AG10803 (cell line): ENCODE measurements at regions not wholly inside any gene's neighbourhood (a gene's known extent, or its start where the extent isn't known, plus 50 kb on each side); places are given as distances from the start of the nearest gene placed in this dataset.

ENCODE experiments used
- DNase-seq: peaks from one replicate; pipeline ENCODE4 v3.0.0; 2010; ENCODE audit warnings: low read depth
- H3K4me3 ChIP-seq: 2 replicates; pipeline ENCODE4 v1.5.1; 2011; ENCODE audit warnings: mild to moderate bottlenecking, low read length, control low read depth
- CTCF ChIP-seq: conservative IDR thresholded peaks from 2 replicates; pipeline ENCODE4 v1.5.1; 2011; ENCODE audit warnings: mild to moderate bottlenecking, low read length, control low read depth, inconsistent platforms

GRCh38 chr14:53613404-53614253, 343.0 kb downstream of the BMP4 start:
- no peak for TF ChIP-seq CTCF
- H3K4me3 ChIP-seq: no peak overlapping the region
- no peak for DNase-seq

GRCh38 chr14:53610947-53611346, 345.7 kb downstream of the BMP4 start:
- no peak for DNase-seq
- peak; percentile 13; the same call in 1 of the 2 replicates for TF ChIP-seq CTCF
- no peak overlapping the region for H3K4me3 ChIP-seq

DNA sequence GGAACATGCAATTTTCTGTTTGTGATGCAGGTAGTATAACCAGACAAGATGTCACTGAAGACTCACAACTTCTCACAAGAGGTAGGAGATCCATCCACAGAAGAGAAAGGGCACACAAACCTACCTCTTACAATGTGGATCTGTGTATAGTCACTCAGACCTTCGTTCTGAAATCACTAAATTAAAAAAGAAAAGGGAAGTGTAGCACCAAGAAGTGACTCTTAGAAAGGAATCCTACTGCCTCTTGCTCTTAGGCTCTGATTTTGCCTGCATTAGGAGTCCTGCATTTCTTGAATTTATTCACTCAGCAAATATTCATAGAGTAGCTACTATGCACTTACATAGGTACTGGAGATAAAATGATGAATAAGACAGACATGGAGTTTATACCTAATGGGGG, 347.6 kb downstream of the BMP4 start:
- no peak overlapping the region for H3K4me3 ChIP-seq
- TF ChIP-seq CTCF: no peak
- no peak for DNase-seq

DNA sequence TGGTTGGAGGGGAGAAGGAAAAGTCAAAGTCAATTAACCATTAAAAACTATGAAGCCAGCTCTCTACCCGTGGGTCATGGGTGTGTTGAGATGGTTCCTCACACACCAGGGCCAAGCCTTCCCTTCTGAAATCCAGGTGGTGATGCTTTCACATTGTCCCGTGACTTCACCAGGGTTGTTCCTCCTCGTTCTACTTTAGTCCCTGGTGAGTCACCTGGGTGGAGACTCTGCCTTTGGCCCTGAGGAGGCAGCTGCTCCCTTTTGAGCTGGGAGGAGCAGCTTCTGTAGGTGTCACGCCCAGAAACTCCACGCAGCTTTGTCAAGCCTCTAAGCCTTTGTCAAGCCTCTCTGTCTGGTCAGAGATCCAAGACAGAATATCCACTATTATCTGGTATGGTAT, 348.3 kb downstream of the BMP4 start:
- no peak for DNase-seq
- TF ChIP-seq CTCF: no peak
- H3K4me3 ChIP-seq: no peak overlapping the region

- DNase-seq: no peak
- H3K4me3 ChIP-seq: no peak overlapping the region
- TF ChIP-seq CTCF: no peak
Measured at GRCh38 chr14:53606203-53606602, 350.4 kb downstream of the BMP4 start.

DNA sequence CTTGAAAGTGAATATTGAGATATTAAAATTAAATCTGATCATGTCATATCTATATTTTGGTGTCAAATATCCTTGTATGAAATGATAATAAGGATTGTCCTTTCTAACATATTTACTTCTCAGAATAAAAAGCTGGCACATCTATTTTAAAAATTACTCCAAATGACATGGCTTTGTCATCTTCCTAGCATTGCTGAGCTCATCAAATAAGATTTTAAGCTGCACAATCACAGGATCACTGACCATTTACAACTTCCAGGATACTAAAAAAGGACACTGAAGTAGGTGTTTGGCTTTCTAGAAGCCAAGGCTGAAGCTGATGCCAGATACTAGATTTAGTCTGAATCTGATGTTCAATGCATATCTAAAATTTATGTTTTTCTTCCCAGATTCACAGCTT, 351.1 kb downstream of the BMP4 start:
- no peak for DNase-seq
- no peak for TF ChIP-seq CTCF
- no peak overlapping the region for H3K4me3 ChIP-seq

DNA sequence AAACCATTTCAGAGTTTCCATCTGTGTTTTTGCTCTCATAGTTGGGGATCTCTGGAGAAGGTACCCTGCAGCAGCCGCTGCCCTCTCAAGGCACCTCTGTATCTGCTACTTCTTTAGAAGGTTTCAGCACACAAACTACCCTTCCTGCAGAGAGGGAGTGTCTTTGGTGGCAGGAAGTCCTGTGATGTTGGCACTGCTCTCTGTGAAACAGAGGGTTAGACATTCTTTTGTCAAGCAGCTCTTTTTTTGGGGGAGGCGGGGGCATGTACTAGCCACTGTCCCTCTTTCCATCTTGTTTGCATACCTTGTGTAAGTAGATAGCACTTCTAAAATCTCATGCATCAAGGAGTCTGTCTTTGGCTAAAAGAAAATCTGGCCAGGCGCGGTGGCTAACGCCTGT, 352.6 kb downstream of the BMP4 start:
- no peak overlapping the region for H3K4me3 ChIP-seq
- TF ChIP-seq CTCF: no peak
- DNase-seq: no peak
